ENCODE measurements at regions not wholly inside any gene's neighbourhood (a gene's known extent, or its start where the extent isn't known, plus 50 kb on each side); places are given as distances from the start of the nearest gene placed in this dataset.

DNA sequence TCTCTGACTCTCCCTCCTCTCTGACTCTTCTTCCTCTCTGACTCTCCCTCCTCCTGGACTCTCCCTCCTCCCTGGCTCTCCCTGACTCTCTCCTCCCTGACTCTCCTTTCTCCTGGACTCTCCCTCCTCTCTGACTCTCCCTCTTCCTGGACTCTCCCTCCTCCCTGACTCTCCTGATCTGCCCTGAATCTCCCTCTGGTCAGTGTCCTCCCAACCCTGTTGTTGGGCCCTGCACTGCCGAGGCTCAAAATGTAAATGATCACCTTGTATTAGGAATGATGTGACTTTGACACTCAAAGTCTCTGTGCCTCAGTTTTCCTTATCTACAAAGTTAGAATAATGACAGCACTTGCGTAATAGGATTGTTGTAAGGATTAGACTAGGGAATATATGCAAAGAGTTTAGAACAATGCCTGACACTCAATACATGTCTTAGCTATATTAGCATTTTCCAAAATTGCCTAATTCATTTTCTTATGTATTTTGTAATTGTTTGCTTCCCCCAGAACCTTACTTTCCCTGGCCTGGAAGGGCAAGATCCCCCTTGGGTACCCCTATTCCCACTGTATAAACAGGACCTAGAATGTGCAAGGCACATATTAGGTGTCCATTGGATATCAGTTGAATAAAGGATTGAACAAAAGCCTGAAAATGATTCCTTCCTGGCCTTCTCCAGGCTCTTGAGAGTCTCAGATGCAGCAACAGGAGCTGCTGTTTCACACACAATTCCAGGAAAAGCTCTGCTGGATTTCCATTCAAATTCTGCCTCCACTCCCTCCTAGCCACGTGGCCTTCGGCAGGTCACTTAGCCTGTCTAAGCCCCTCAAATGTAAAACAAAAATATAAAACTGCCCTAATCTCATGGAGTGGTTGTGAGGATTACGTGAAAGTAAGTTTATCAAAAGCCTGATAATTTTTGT, 170.1 kb downstream of the INHBB start:
- no peak for TF ChIP-seq CTCF (IDR thresholded peaks at IDR 0.05; ENCODE audit: borderline replicate concordance, control extremely low read depth, extremely low read depth, insufficient read depth, missing control alignments)
- DNase-seq (ENCODE audit: low spot score), result no peak
- in situ Hi-C loops (cut with MboI; ENCODE audit: low sequenced_read_pairs, unreplicated experiment), result no loop called here

- DNase-seq (ENCODE audit: low spot score), result no peak
- in situ Hi-C loops (cut with MboI; ENCODE audit: low sequenced_read_pairs, unreplicated experiment), result no loop called here
- no peak for TF ChIP-seq CTCF (IDR thresholded peaks at IDR 0.05; ENCODE audit: borderline replicate concordance, control extremely low read depth, extremely low read depth, insufficient read depth, missing control alignments)
These were observed 170.9 kb downstream of the INHBB start for GRCh38 chr2:120516679-120517314.

GRCh38 chr2:120517751-120518469, 172.0 kb downstream of the INHBB start:
- in situ Hi-C loops (cut with MboI; ENCODE audit: low sequenced_read_pairs, unreplicated experiment), result no loop called here
- DNase-seq (ENCODE audit: low spot score), result no peak
- TF ChIP-seq CTCF (IDR thresholded peaks at IDR 0.05; ENCODE audit: borderline replicate concordance, control extremely low read depth, extremely low read depth, insufficient read depth, missing control alignments), result no peak

GRCh38 chr2:120518819-120519218, 172.9 kb downstream of the INHBB start:
- TF ChIP-seq CTCF (IDR thresholded peaks at IDR 0.05; ENCODE audit: borderline replicate concordance, control extremely low read depth, extremely low read depth, insufficient read depth, missing control alignments), result no peak
- in situ Hi-C loops (cut with MboI; ENCODE audit: low sequenced_read_pairs, unreplicated experiment), result no loop called here
- DNase-seq (ENCODE audit: low spot score), result no peak

DNA sequence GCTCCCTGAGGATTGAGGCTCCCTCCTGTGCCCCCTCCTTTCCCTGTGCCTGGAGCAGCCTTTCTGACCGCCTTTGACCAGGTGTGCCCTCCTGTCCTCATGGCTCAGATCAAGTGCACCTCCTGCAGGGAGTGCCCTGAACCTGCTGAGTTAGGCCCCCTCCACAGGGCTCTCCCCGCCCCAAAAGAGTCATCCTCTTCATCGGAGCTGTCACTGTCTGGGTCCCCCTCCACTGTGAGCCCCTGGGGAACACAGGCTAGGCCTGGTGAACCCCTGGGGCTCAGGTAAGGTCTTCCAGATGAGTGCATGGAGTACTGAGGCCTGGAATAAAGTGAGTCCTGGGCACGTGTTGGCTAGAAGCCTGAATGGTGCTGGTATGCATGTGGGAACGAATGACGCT, 173.5 kb downstream of the INHBB start:
- TF ChIP-seq CTCF (IDR thresholded peaks at IDR 0.05; ENCODE audit: borderline replicate concordance, control extremely low read depth, extremely low read depth, insufficient read depth, missing control alignments), result no peak
- in situ Hi-C loops (cut with MboI; ENCODE audit: low sequenced_read_pairs, unreplicated experiment), result no loop called here
- DNase-seq (ENCODE audit: low spot score), result no peak

- TF ChIP-seq CTCF (IDR thresholded peaks at IDR 0.05; ENCODE audit: borderline replicate concordance, control extremely low read depth, extremely low read depth, insufficient read depth, missing control alignments), result no peak
- DNase-seq (ENCODE audit: low spot score), result no peak
- in situ Hi-C loops (cut with MboI; ENCODE audit: low sequenced_read_pairs, unreplicated experiment), result no loop called here
These were observed 174.5 kb downstream of the INHBB start for GRCh38 chr2:120520454-120520853.
